HG03432 (cell line): ENCODE measurements at regions not wholly inside any gene's neighbourhood (a gene's known extent, or its start where the extent isn't known, plus 50 kb on each side); places are given as distances from the start of the nearest gene placed in this dataset.

Experiments
- ATAC-seq: cut with Tn5 transposase; IDR thresholded peaks from one replicate; pipeline ENCODE4 v1.9.1; 2021; ENCODE audit warnings: mild to moderate bottlenecking, moderate library complexity; ENCODE audit not compliant: unreplicated experiment

DNA sequence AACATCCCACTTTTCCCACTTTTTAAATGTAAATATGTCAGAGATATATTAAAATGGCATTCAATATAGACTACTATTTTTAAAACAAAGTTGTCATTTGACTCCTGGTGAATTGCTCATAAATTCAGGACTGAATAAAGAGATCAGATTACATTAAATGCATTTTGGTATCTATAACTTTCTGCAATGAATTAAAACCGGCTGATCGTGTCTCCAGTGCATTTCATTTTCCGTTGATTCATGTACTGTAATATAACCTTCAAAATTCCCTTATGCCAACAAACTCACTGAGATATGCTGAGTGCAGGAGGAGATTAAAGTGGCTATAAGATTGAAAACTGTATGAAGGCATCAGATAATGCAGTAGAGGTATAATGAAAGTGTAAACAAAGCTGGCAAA lies 361.1 kb upstream of the CDIN1 start:
- ATAC-seq, result no peak

- ATAC-seq, result no peak
These were observed 360.4 kb upstream of the CDIN1 start for GRCh38 chr15:36218991-36219390.

- ATAC-seq, result no peak
These were observed 357.4 kb upstream of the CDIN1 start for GRCh38 chr15:36221992-36222391.

- no peak for ATAC-seq
These were observed 348.6 kb upstream of the CDIN1 start for GRCh38 chr15:36230776-36231175.

- ATAC-seq, result no peak
These were observed 346.9 kb upstream of the CDIN1 start for GRCh38 chr15:36232491-36232890.

DNA sequence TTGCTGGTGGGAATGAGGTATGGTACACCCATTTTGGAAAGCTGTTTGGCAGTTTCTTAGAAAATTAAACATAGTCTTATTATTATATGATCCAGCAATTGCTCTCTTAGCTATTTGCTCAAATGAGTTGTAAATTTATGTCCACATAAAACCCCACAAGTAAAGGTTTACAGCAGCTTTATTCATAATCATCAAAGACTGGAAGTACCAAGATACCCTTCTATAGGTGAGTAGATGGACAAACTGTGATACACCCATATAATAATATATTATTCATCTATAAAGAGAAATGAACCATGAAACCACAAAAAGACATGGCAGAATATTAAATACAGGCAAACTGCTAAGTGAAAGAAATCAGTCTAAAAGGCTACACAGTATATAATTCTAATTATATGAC lies 344.7 kb upstream of the CDIN1 start:
- no peak for ATAC-seq

DNA sequence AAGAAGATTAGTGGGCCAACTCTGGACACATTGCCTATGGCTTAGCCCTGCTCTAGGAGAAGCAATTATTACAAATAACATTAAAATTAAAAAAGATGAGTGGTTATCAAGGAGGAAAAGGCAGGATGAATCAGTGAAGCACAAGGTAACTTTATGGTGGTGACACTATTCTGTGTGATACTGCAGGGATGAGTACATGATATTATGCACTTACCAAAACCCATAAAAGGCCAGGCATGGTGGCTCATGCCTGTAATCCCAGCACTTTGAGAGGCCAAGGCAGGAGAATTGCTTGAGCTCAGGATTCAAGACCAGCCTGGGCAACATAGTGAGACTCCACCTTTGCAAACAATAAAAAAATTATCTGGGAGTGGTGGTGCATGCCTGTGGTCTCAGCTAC lies 344.3 kb upstream of the CDIN1 start:
- no peak for ATAC-seq

GRCh38 chr15:36239509-36239908 lies 339.9 kb upstream of the CDIN1 start:
- ATAC-seq, result no peak

DNA sequence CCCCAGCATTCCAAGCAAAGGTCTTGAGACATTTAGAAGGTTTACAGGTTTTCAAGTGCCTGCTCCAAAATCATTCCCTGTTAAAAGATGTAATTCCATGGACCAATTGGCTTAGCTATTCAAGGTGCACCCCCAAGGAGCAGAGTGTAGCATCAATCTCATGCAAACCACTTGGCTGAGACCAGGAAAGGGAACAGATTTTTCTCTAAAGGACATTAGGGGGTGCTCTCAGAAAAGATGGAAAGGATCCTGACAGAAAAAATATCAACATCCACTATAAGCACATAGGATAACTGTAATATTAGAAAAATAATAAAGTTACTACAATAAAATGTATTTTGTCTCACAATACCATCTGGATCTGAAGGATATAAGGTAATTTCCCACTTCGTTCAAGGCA lies 328.0 kb upstream of the CDIN1 start:
- no peak for ATAC-seq

- no peak for ATAC-seq
These were observed 327.2 kb upstream of the CDIN1 start for GRCh38 chr15:36252146-36252711.

DNA sequence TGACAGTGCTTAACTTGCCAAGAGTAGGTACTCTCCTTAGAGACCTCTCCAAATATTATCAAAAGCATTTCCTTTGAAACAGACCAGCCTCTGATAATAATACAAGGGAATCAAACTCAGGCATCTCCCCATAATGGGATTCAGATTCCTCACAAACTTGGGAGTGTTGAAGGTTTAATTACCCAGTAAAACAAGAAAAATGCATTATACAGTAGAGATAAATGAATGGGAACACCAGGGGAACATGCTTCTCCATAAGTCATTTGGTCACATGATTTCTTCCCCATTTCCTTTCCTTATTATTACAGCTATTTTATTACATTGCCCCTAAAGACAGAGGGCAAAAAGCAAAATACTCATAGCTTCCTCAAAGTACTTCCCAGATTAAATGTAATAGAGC lies 325.0 kb upstream of the CDIN1 start:
- no peak for ATAC-seq

DNA sequence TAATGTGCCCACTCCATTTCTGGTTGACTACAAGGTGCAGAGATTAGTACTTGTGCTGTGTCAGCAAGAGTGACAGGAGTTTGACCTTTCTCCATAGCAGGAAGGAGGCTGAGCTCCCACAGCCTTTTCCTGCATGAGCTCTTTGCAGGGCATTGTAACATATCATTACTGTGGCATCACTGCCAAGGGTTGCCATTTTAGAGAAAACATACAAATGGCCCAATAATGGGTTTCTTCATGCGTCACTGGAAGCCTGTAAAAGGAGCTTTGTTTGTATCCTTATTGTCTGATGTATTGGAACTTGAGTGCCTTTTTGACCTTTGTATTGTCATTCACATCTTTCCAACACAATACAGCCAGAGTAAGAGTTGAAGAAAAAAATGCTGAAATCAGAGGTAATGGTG lies 323.0 kb upstream of the CDIN1 start:
- ATAC-seq, result no peak

DNA sequence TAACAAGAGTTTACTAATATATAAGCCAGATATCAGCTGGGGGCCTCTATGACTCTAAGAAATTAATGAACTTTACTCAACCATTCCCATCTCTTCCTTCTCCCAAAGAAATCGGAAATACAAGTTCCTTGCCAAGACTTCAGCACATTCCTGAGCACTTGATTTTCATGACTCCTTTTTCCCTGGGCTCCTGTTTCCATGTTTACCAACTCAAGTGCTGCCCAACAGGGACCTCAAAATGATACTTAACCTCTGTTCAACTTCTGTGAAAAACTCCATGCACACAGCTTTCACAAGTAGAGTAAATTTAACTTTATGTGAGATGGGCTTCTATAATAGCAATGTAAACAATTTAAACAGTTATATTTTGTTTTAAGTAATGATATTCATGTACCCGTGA lies 315.8 kb upstream of the CDIN1 start:
- ATAC-seq, result no peak

DNA sequence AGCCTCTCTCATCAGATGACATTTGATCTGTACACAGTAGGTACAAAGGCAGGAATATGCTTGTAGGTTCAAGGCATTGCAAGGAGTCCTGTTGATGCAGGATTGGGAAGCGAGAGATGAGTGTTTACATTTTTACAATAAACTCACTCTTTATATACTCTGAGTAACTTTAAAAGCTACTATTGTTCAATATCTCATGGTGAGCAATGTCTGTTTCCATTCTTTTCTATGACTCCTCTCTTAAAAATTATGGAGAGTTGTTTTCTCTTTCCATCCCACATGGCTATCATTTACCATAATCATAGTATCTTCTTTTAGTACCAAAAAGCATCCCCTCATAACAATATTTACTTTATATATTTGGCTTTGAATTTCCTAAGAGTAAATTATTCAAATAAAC lies 314.0 kb upstream of the CDIN1 start:
- ATAC-seq, result no peak

DNA sequence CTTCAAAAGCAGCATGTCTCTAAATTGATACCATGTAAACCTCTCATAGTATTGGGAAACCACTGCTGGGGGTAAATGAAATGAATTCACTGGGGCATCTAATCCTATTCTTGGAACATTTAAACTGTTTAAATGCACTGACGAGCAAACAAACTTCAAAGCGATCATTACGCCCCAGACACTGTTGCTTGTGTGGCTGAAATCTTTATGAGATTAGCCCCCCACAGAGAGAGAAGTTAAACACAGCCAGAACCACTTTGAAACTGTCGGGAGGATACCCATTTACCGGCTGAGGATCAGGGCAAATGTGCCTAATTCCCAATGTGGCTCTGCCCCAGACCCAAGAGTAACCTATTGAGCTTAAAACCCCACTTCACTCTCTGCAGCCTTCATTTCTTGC lies 308.4 kb upstream of the CDIN1 start:
- no peak for ATAC-seq

- no peak for ATAC-seq
These were observed 303.8 kb upstream of the CDIN1 start for GRCh38 chr15:36275656-36276055.

DNA sequence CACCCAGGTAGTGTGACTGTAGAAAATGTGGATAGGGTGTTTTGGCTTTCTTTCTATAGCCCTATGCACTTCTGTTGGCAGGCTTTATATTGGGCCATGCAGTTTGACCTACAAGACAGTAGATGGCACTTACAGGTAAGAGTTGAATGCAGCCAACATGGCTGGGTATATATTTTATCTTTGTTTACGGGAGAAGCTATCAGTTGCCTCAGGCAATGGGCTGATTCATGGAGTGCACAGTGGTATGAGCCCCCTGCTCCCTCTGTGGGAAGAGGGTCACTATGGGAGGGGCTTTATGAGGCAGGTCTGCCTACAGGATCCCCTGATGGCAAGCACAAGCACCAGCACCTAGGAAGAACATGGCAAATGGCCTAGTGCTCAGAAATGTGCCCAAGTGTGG lies 301.2 kb upstream of the CDIN1 start:
- no peak for ATAC-seq

DNA sequence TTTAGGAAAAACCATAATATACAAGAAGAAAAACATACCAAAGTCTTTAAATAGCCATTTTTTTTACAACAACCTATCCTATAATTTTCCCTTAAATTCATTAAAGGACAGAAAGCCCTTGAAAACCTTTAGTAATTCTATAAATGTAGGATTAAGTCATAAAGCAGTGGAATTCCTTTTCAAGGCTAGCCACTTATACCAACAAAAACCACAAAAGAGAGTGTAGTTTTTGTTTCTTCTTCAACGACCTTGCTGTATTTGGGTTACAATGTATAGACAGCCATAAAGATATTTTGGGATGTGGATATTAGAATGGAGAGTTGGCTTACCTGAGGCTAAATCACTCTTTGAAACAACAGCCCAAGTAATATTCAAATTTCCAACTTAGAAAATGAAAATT lies 296.6 kb upstream of the CDIN1 start:
- ATAC-seq, result no peak

GRCh38 chr15:36284911-36285310 lies 294.5 kb upstream of the CDIN1 start:
- no peak for ATAC-seq

DNA sequence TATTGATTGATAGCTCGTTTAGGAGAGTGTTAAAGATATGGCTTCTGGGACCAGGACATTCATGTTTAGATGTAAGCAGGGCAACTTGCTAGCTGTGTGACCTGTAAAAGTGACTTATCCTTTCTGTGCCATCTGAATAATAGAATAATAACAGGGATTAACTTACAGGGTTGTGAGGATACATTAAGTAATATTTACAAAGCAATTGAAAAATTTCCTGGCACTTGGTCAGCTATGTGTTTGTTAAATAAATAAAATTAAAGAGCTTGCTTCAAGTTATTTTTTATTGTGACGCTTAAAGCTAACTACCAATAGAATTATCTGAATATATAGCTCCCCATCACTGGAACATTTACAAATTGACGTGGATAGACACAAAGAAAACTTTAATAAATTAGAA lies 287.9 kb upstream of the CDIN1 start:
- ATAC-seq, result no peak

DNA sequence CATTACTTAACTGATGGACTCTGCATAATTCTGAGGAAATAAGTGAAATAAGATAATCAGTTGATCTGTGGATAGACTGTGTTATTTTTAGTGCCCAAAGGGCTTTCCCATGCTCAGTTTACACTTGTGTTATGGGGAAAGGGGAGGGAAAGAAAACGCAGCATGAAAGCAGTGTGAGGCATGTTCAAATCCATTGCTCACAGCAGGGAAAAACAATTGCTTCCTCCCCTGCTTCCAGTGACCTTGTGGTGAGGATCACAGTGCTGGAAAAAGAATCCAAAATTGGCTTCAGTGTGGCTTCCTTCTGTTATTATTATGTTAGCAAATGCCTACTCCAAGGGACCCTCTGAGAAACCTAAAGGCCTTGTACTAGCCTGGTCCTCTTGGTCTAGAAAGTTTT lies 285.1 kb upstream of the CDIN1 start:
- ATAC-seq, result no peak

- ATAC-seq, result no peak
These were observed 277.5 kb upstream of the CDIN1 start for GRCh38 chr15:36301947-36302346.

DNA sequence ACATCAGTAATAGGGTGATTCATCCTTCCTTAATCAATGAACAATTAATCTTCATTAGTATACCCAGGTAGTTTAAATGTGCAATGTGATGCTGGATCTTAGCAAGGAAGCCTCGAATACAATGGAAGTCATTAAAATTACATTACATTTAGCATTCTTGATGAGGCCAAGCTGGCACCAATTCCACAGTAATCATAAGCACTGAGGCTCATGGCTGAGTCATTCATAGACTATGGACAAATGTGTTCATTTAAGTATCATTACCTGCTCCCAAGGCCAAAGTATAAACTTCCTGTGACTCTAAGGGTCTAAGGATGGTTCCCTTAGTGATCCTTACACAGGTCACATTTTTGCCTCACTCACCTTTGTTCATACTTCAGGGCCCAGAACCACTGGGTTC lies 266.4 kb upstream of the CDIN1 start:
- ATAC-seq, result no peak
